SK-N-SH treated with all-trans-retinoic acid at 6 μM for 48 hours (cell line): ENCODE measurements at regions not wholly inside any gene's neighbourhood (a gene's known extent, or its start where the extent isn't known, plus 50 kb on each side); places are given as distances from the start of the nearest gene placed in this dataset.

Source experiments
- ATAC-seq: fragments of 200-7000 bp; cut with Tn5 transposase; 3 replicates; pipeline ENCODE4 v1.9.1; 2020; ENCODE audit warnings: mild to moderate bottlenecking, moderate library complexity
- ARNTL ChIP-seq: fragments of 450-650 bp; formaldehyde crosslinking; IDR thresholded peaks from 2 replicates; pipeline ENCODE4 v1.5.0; 2020; ENCODE audit warnings: low read depth, mild to moderate bottlenecking, moderate library complexity, borderline replicate concordance
- ESRRG ChIP-seq: fragments of 250-450 bp; sonication (Bioruptor Pico); IDR thresholded peaks from 2 replicates; pipeline ENCODE4 v1.6.1; 2021; ENCODE audit warnings: mild to moderate bottlenecking
- GLIS3 ChIP-seq: fragments of 250-450 bp; sonication (Bioruptor Pico); IDR thresholded peaks from 2 replicates; pipeline ENCODE4 v1.5.0; 2020; ENCODE audit warnings: mild to moderate bottlenecking, moderate library complexity
- OSR1 ChIP-seq: fragments of 250-450 bp; sonication (Bioruptor Pico); IDR thresholded peaks from 2 replicates; pipeline ENCODE4 v1.8.0; 2022; ENCODE audit warnings: moderate library complexity, mild to moderate bottlenecking, inconsistent platforms
- PPARA ChIP-seq: fragments of 250-450 bp; sonication (Bioruptor Pico); IDR thresholded peaks from 2 replicates; pipeline ENCODE4 v1.5.0; 2020; ENCODE audit warnings: mild to moderate bottlenecking, borderline replicate concordance
- RARB ChIP-seq: fragments of 250-450 bp; sonication (Bioruptor Pico); IDR thresholded peaks from 2 replicates; pipeline ENCODE4 v1.8.0; 2021; ENCODE audit warnings: mild to moderate bottlenecking, moderate library complexity
- SNAI2 ChIP-seq: fragments of 250-450 bp; sonication (Bioruptor Pico); IDR thresholded peaks from 2 replicates; pipeline ENCODE4 v1.5.0; 2020; ENCODE audit warnings: mild to moderate bottlenecking, moderate library complexity
- TCF4 ChIP-seq: fragments of 250-450 bp; sonication (Bioruptor Pico); IDR thresholded peaks from 2 replicates; pipeline ENCODE4 v1.8.0; 2021; ENCODE audit warnings: mild to moderate bottlenecking, moderate library complexity, borderline replicate concordance
- TOX ChIP-seq: fragments of 250-450 bp; sonication (Bioruptor Pico); IDR thresholded peaks from 2 replicates; pipeline ENCODE4 v1.8.0; 2021; ENCODE audit warnings: mild to moderate bottlenecking, moderate library complexity, borderline replicate concordance
- ZC3H10 ChIP-seq: fragments of 250-450 bp; sonication (Bioruptor Pico); IDR thresholded peaks from 2 replicates; pipeline ENCODE4 v1.5.1; 2021; ENCODE audit warnings: mild to moderate bottlenecking, moderate library complexity
- ZFP3 ChIP-seq: fragments of 250-450 bp; sonication (Bioruptor Pico); IDR thresholded peaks from 2 replicates; pipeline ENCODE4 v1.5.0; 2020; ENCODE audit warnings: mild to moderate bottlenecking, moderate library complexity
- ZFP30 ChIP-seq: fragments of 450-650 bp; formaldehyde crosslinking; IDR thresholded peaks from 2 replicates; pipeline ENCODE4 v1.5.0; 2022; ENCODE audit warnings: mild to moderate bottlenecking, moderate library complexity
- ZNF565 ChIP-seq: fragments of 450-650 bp; formaldehyde crosslinking; conservative IDR thresholded peaks from 2 replicates; pipeline ENCODE4 v1.5.0; 2020; ENCODE audit warnings: low read depth, mild to moderate bottlenecking, moderate library complexity
- ZNF70 ChIP-seq: fragments of 450-650 bp; formaldehyde crosslinking; IDR thresholded peaks from 2 replicates; pipeline ENCODE4 v1.5.0; 2020; ENCODE audit warnings: mild to moderate bottlenecking, moderate library complexity
- ZNF8 ChIP-seq: fragments of 450-650 bp; formaldehyde crosslinking; IDR thresholded peaks from 2 replicates; pipeline ENCODE4 v1.5.0; 2020; ENCODE audit warnings: mild to moderate bottlenecking, moderate library complexity
- TF ChIP-seq, protein P1 (sequence below): fragments of 250-450 bp; sonication (Bioruptor Pico); IDR thresholded peaks from 2 replicates; pipeline ENCODE4 v1.8.0; 2021; ENCODE audit warnings: low read depth, mild to moderate bottlenecking, moderate library complexity, borderline replicate concordance
- TF ChIP-seq, protein P2 (sequence below): fragments of 250-450 bp; sonication (Bioruptor Pico); IDR thresholded peaks from 2 replicates; pipeline ENCODE4 v1.5.1; 2021; ENCODE audit warnings: mild to moderate bottlenecking, moderate library complexity
- TF ChIP-seq, protein P3 (sequence below): fragments of 250-450 bp; sonication (Bioruptor Pico); IDR thresholded peaks from 2 replicates; pipeline ENCODE4 v1.8.0; 2020; ENCODE audit warnings: mild to moderate bottlenecking, moderate library complexity, borderline replicate concordance
- TF ChIP-seq, protein P4 (sequence below): fragments of 250-450 bp; sonication (Bioruptor Pico); IDR thresholded peaks from 2 replicates; pipeline ENCODE4 v1.5.0; 2020; ENCODE audit warnings: mild to moderate bottlenecking, moderate library complexity
- TF ChIP-seq, protein P5 (sequence below): fragments of 250-450 bp; sonication (Bioruptor Pico); IDR thresholded peaks from 2 replicates; pipeline ENCODE4 v1.5.1; 2020; ENCODE audit warnings: low read depth, mild to moderate bottlenecking, moderate library complexity

DNA sequence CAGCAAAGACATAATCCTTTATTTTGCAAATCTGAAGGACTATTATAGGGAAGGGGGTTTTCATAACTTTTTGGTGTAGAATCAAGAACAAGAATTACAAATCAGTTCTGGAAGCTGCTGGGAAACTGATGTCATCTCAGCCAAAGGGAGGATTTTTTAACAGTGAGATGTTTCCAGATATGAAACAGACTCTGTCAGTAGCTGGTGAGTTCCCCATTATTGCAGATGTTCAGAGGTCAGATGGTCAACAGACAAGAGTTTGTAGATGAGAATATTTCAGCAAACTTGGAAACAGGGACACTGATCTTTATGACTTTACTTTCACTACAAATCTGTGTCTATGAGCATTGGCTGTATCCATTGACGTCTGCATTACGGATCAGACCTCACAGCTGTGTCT, 71.9 kb upstream of the LPP start:
- ATAC-seq, result peak; percentile 74
- TF ChIP-seq, protein P1, sequence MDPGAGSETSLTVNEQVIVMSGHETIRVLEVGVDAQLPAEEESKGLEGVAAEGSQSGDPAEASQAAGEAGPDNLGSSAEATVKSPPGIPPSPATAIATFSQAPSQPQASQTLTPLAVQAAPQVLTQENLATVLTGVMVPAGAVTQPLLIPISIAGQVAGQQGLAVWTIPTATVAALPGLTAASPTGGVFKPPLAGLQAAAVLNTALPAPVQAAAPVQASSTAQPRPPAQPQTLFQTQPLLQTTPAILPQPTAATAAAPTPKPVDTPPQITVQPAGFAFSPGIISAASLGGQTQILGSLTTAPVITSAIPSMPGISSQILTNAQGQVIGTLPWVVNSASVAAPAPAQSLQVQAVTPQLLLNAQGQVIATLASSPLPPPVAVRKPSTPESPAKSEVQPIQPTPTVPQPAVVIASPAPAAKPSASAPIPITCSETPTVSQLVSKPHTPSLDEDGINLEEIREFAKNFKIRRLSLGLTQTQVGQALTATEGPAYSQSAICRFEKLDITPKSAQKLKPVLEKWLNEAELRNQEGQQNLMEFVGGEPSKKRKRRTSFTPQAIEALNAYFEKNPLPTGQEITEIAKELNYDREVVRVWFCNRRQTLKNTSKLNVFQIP (CRISPR knock-in tag), result no peak

DNA sequence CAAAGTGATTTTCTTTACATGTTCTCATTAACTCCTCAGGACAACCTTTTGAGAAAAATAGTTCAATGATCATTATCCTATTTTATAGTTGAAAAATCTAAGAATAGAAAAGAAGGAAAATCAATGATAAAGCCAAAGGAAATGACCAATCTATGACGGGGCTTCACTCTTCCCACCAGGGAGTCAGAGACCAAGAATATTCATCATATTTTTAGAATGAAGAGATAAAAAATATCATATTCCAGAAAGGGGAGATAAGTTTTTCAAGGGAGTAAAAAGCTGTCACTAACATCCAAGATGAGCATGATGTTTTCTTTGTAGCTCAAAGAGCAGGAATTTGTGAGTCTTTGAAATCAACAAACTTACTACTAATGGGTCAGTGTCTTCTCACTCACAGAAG, 71.5 kb upstream of the LPP start:
- peak; percentile 22; the same call in 2 of the 3 replicates for ATAC-seq
- TF ChIP-seq TCF4 (CRISPR knock-in tag), result no peak
- TF ChIP-seq ZNF565 (CRISPR knock-in tag), result no peak
- TF ChIP-seq, protein P2, sequence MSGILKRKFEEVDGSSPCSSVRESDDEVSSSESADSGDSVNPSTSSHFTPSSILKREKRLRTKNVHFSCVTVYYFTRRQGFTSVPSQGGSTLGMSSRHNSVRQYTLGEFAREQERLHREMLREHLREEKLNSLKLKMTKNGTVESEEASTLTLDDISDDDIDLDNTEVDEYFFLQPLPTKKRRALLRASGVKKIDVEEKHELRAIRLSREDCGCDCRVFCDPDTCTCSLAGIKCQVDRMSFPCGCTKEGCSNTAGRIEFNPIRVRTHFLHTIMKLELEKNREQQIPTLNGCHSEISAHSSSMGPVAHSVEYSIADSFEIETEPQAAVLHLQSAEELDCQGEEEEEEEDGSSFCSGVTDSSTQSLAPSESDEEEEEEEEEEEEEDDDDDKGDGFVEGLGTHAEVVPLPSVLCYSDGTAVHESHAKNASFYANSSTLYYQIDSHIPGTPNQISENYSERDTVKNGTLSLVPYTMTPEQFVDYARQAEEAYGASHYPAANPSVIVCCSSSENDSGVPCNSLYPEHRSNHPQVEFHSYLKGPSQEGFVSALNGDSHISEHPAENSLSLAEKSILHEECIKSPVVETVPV (CRISPR knock-in tag), result no peak
- no peak for TF ChIP-seq PPARA
- TF ChIP-seq ARNTL, result no peak
- TF ChIP-seq, protein P3, sequence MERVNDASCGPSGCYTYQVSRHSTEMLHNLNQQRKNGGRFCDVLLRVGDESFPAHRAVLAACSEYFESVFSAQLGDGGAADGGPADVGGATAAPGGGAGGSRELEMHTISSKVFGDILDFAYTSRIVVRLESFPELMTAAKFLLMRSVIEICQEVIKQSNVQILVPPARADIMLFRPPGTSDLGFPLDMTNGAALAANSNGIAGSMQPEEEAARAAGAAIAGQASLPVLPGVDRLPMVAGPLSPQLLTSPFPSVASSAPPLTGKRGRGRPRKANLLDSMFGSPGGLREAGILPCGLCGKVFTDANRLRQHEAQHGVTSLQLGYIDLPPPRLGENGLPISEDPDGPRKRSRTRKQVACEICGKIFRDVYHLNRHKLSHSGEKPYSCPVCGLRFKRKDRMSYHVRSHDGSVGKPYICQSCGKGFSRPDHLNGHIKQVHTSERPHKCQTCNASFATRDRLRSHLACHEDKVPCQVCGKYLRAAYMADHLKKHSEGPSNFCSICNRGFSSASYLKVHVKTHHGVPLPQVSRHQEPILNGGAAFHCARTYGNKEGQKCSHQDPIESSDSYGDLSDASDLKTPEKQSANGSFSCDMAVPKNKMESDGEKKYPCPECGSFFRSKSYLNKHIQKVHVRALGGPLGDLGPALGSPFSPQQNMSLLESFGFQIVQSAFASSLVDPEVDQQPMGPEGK (CRISPR knock-in tag), result no peak
- TF ChIP-seq ZNF8, result no peak
- no peak for TF ChIP-seq GLIS3 (CRISPR knock-in tag)
- TF ChIP-seq RARB, result no peak
- no peak for TF ChIP-seq ZC3H10 (CRISPR knock-in tag)
- no peak for TF ChIP-seq OSR1 (CRISPR knock-in tag)
- TF ChIP-seq, protein P1 (CRISPR knock-in tag), result no peak

DNA sequence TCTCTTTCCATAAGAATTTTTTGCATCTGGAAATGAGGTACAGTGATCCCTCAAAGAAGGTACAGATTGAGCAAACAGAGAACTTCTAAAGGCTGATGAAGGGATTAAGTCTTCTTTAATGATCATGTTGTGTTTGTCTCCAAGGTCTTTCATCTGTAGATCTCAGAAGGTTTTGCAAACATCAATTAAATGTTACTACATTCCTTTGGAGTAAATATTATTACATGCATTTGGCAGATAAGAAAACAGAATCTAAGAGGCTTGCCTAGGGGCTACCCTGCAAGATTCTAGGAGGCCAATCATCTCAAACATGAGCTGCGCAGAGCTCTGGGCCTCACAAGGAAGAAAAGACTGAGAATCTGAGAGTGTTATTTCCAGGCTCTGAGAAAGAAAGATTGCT, 70.9 kb upstream of the LPP start:
- no peak for ATAC-seq
- TF ChIP-seq ZFP3 (CRISPR knock-in tag), result no peak
- no peak for TF ChIP-seq RARB
- TF ChIP-seq ZC3H10 (CRISPR knock-in tag), result no peak
- TF ChIP-seq TOX, result no peak
- no peak for TF ChIP-seq TCF4 (CRISPR knock-in tag)
- TF ChIP-seq, protein P3 (CRISPR knock-in tag), result no peak
- no peak for TF ChIP-seq ZFP30
- TF ChIP-seq ZNF70 (CRISPR knock-in tag), result no peak
- TF ChIP-seq, protein P4, sequence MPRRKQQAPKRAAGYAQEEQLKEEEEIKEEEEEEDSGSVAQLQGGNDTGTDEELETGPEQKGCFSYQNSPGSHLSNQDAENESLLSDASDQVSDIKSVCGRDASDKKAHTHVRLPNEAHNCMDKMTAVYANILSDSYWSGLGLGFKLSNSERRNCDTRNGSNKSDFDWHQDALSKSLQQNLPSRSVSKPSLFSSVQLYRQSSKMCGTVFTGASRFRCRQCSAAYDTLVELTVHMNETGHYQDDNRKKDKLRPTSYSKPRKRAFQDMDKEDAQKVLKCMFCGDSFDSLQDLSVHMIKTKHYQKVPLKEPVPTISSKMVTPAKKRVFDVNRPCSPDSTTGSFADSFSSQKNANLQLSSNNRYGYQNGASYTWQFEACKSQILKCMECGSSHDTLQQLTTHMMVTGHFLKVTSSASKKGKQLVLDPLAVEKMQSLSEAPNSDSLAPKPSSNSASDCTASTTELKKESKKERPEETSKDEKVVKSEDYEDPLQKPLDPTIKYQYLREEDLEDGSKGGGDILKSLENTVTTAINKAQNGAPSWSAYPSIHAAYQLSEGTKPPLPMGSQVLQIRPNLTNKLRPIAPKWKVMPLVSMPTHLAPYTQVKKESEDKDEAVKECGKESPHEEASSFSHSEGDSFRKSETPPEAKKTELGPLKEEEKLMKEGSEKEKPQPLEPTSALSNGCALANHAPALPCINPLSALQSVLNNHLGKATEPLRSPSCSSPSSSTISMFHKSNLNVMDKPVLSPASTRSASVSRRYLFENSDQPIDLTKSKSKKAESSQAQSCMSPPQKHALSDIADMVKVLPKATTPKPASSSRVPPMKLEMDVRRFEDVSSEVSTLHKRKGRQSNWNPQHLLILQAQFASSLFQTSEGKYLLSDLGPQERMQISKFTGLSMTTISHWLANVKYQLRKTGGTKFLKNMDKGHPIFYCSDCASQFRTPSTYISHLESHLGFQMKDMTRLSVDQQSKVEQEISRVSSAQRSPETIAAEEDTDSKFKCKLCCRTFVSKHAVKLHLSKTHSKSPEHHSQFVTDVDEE (CRISPR knock-in tag), result no peak
- TF ChIP-seq SNAI2 (CRISPR knock-in tag), result no peak
- no peak for TF ChIP-seq GLIS3 (CRISPR knock-in tag)
- no peak for TF ChIP-seq OSR1 (CRISPR knock-in tag)
- TF ChIP-seq, protein P5, sequence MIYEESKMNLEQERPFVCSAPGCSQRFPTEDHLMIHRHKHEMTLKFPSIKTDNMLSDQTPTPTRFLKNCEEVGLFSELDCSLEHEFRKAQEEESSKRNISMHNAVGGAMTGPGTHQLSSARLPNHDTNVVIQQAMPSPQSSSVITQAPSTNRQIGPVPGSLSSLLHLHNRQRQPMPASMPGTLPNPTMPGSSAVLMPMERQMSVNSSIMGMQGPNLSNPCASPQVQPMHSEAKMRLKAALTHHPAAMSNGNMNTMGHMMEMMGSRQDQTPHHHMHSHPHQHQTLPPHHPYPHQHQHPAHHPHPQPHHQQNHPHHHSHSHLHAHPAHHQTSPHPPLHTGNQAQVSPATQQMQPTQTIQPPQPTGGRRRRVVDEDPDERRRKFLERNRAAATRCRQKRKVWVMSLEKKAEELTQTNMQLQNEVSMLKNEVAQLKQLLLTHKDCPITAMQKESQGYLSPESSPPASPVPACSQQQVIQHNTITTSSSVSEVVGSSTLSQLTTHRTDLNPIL, result no peak
- no peak for TF ChIP-seq ZNF565 (CRISPR knock-in tag)
- TF ChIP-seq PPARA, result no peak
- TF ChIP-seq, protein P1 (CRISPR knock-in tag), result no peak
- TF ChIP-seq, protein P2 (CRISPR knock-in tag), result no peak
- no peak for TF ChIP-seq ZNF8
- no peak for TF ChIP-seq ARNTL
- TF ChIP-seq ESRRG, result no peak
